Psoas muscle (tissue), 7 donors: ENCODE measurements at regions not wholly inside any gene's neighbourhood (a gene's known extent, or its start where the extent isn't known, plus 50 kb on each side); places are given as distances from the start of the nearest gene placed in this dataset.

Experiments
- ATAC-seq, 4 donors: fragments of 200-7000 bp; cut with Tn5 transposase; one replicate each; pipeline ENCODE4 v1.9.1; 2020; ENCODE audit warnings: moderate library complexity in 3 of 4, mild to moderate bottlenecking in 2 of 4
- DNase-seq, 2 donors: peaks; one replicate each; pipeline ENCODE4 v3.0.0-alpha.2; 2020
- H3K27ac ChIP-seq: fragments of 200-600 bp; one replicate; pipeline ENCODE4 v1.8.0; 2022
- H3K27me3 ChIP-seq, 3 donors: fragments of 200-600 bp in 1 of 3; one replicate each; pipeline versions ENCODE4 v1.6.1 to v1.8.0; 2013 to 2022; ENCODE audit warnings: low read length in 2 of 3, mild to moderate bottlenecking in 2 of 3, moderate library complexity in 1 of 3; ENCODE audit not compliant: insufficient read depth in 3 of 3
- H3K36me3 ChIP-seq, 2 donors: fragments of 200-600 bp in 1 of 2; one replicate each; pipeline versions ENCODE4 v1.6.1 to v1.8.0; 2013 to 2022; ENCODE audit warnings: low read depth in 1 of 2, mild to moderate bottlenecking in 1 of 2, moderate library complexity in 1 of 2; ENCODE audit not compliant: insufficient read depth in 1 of 2
- H3K4me1 ChIP-seq: fragments of 200-600 bp; one replicate; pipeline ENCODE4 v1.8.0; 2022
- H3K4me3 ChIP-seq: fragments of 200-600 bp; one replicate; pipeline ENCODE4 v1.8.0; 2022; ENCODE audit warnings: mild to moderate bottlenecking
- H3K9me3 ChIP-seq: fragments of 200-600 bp; one replicate; pipeline ENCODE4 v1.8.0; 2022
- CTCF ChIP-seq: fragments of 200-600 bp; IDR thresholded peaks from one replicate; pipeline ENCODE4 v1.8.0; 2022; ENCODE audit warnings: antibody characterized with exemption
- WGBS, 3 donors: extraction: QIAGEN DNeasy Blood & Tissue Kit; methylation state at CpG; one replicate each; pipeline versions ENCODE4 v1.1.6 to v1.1.7; 2013; 5-methylcytosine and 5-hydroxymethylcytosine counted together
- intact Hi-C, 2 donors: fragments of 100-400 bp; cut with DNase I; formaldehyde crosslinking; loops; one replicate each; pipeline versions ENCODE4 v1.11.0 to v1.14.2; 2022
- donor health status: healthy with polysubstance abuse.
- donor health status: DM: no; HTN: no; CAD: no; lungs with moderate emphysema.
- donor health status: Bipolar disorder and iron deficiency.
- donor health status: healthy.
- donor health status: DM: yes; HTN: yes; CAD: no.
- donor health status: DM: no; HTN: no; CAD: no.
- donor health status: DM: yes; HTN: yes; CAD: no.

DNA sequence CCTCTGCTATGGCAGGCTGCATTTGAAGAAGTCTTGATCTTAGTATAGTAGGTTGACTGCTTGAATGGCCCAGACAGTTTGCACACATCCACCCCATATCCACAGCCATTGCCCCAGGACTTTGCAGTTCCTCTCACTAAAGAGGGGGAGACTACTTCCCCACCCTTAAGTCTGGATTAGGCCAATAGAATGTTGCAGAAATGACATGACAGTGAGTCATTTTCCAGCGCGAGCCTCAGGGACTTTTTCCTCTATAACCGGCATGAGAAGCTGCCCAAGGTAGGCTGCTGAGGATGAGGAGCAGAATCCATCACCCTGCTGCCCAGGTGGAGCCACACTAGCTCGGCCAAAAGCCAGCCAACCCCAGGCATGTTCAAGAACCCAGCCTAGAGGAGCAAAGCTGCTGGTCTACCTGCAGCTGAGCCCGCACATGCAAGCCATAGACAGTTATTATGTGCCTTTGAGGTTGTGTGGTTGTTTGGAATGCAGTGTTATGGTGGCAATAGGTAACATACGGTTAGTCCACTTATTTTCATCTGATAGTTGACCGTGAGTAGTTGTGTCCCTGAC lies 113.9 kb downstream of the TLE3 start:
- WGBS, 3 donors = 87% methylated on average over 7 of the region's 7 CpGs
- Histone ChIP-seq H3K36me3 (no peaks in the 10 kb centered on the region), H3K27ac (no peak overlapping the region), H3K9me3 (no peaks in the 10 kb centered on the region), H3K4me1 (no peaks in the 10 kb centered on the region), H3K27me3 (peaks cover 0 to 2% (median 0%) of the 10 kb centered on the region in 3 donors), H3K4me3 (no peak overlapping the region)
- ATAC-seq = no peak
- intact Hi-C loops = no loop called here
- no peak for DNase-seq
- no peak for TF ChIP-seq CTCF

DNA sequence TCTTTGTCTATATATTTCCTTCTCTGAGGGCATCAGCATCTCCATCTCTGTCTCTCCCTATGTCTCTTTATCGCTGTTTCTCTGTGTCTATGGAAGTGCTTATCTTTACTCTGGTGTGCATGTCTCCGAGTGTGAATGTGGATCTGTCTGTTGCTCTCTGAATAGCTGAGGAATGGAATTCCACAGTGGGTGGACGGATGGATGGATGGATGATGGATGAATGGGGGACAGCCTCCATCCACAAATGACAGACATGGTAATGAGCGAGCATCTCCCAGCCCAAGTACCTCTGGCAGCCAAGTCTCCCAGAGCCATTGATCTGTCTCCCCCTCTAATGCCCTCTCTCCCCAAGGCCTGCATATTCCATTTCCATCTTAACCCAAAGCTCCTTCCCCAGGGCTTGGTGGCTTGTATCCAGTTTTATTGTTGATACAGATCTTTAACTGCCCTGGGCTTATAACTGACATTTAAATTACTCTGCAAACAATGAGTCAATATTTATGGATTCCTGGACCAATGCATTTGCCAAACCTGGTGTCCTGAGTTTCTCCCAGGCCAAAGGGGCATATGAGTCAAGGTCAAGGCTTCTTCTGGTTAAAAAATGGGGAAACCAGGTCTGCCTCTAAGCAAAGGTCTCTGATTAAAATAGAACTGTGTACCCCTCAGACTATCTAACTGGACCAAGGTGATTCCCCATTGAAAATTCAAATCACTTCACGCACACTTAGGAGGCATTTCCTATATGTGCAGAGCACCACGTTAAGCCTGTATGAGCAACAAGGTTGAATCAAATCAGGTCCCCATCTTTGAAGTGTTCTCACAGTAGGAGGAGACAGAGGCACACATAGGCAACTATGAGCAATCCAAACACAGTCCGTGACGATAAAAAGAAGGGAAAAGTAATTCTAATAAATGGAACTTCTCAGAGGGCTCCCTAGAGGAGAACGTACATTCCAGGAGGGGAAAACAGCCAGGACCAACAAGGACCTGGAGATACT lies 109.9 kb downstream of the TLE3 start:
- H3K9me3 ChIP-seq = no peaks in the 10 kb centered on the region
- WGBS, 3 donors = 83 to 94% (median 89%) methylated on average over 9 of the region's 9 CpGs
- no peaks in the 10 kb centered on the region for H3K4me1 ChIP-seq
- no peaks in the 10 kb centered on the region for H3K36me3 ChIP-seq
- no peak overlapping the region for H3K4me3 ChIP-seq
- intact Hi-C loops = no loop called here
- H3K27ac ChIP-seq = no peak overlapping the region
- peaks cover 0 to 2% (median 0%) of the 10 kb centered on the region in 3 donors for H3K27me3 ChIP-seq
- ATAC-seq (no peak), DNase-seq (no peak)
- no peak for TF ChIP-seq CTCF

GRCh38 chr15:69988541-69989225 lies 109.0 kb downstream of the TLE3 start:
- H3K27me3 ChIP-seq = peaks cover 0 to 2% (median 0%) of the 10 kb centered on the region in 3 donors
- no peaks in the 10 kb centered on the region for H3K36me3 ChIP-seq
- intact Hi-C loops = no loop called here
- TF ChIP-seq CTCF = no peak
- WGBS, 3 donors = 71 to 76% (median 72%) methylated on average over 10 of the region's 10 CpGs
- H3K27ac ChIP-seq = no peak overlapping the region
- DNase-seq (no peak), ATAC-seq (no peak)
- no peaks in the 10 kb centered on the region for H3K9me3 ChIP-seq
- no peaks in the 10 kb centered on the region for H3K4me1 ChIP-seq
- H3K4me3 ChIP-seq = no peak overlapping the region

- WGBS, 3 donors = 77 to 83% (median 82%) methylated on average over 20 of the region's 20 CpGs
- no peak for TF ChIP-seq CTCF
Measured at GRCh38 chr15:69990566-69991421, 106.9 kb downstream of the TLE3 start.

More at GRCh38 chr15:69990566-69991421, 106.9 kb downstream of the TLE3 start:
- Histone ChIP-seq H3K4me1 (no peaks in the 10 kb centered on the region), H3K27me3 (peaks cover 0 to 2% (median 0%) of the 10 kb centered on the region in 3 donors), H3K27ac (no peak overlapping the region), H3K4me3 (no peak overlapping the region), H3K36me3 (no peaks in the 10 kb centered on the region), H3K9me3 (no peaks in the 10 kb centered on the region)
- intact Hi-C loops = no loop called here
- DNase-seq = no peak
- ATAC-seq = no peak
